Mesodermal cell (in vitro differentiated cells): ENCODE measurements at regions not wholly inside any gene's neighbourhood (a gene's known extent, or its start where the extent isn't known, plus 50 kb on each side); places are given as distances from the start of the nearest gene placed in this dataset.
A peak's percentile ranks its signal among the peaks of the same experiment; 100 is the strongest.

Experiments used
- H3K27ac ChIP-seq: 2 replicates; pipeline ENCODE4 v1.7.0; 2013; ENCODE audit warnings: mild to moderate bottlenecking, low read depth, low read length, moderate library complexity; ENCODE audit not compliant: severe bottlenecking
- H3K36me3 ChIP-seq: 2 replicates; pipeline ENCODE4 v1.7.1; 2013; ENCODE audit warnings: mild to moderate bottlenecking, low read length, moderate library complexity; ENCODE audit not compliant: control insufficient read depth, insufficient read depth
- H3K4me1 ChIP-seq: one replicate; pipeline ENCODE4 v1.7.1; 2013; ENCODE audit warnings: mild to moderate bottlenecking, low read length; ENCODE audit not compliant: insufficient read depth, control insufficient read depth, poor library complexity, severe bottlenecking
- H3K4me3 ChIP-seq: 2 replicates; pipeline ENCODE4 v1.7.0; 2013; ENCODE audit warnings: low read length, control low read depth, mild to moderate bottlenecking; ENCODE audit not compliant: insufficient read depth, poor library complexity, severe bottlenecking; ENCODE audit errors: extremely low read depth
- H3K9me3 ChIP-seq: 2 replicates; pipeline ENCODE4 v1.7.1; 2013; ENCODE audit warnings: mild to moderate bottlenecking, low read length, moderate library complexity; ENCODE audit not compliant: control insufficient read depth
- WGBS, 2 experiments: methylation state at CpG; one replicate each; pipeline ENCODE4 v1.1.5; 2013; ENCODE audit warnings: missing lambda C conversion rate in 2 of 2; ENCODE audit not compliant: insufficient coverage in 2 of 2; 5-methylcytosine and 5-hydroxymethylcytosine counted together

- no peaks in the 10 kb centered on the region for H3K36me3 ChIP-seq
- H3K9me3 ChIP-seq = no peaks in the 10 kb centered on the region
- no peak overlapping the region for H3K27ac ChIP-seq
- WGBS, 2 experiments = 87 to 98% methylated on average over 4 to 5 of the region's 6 CpGs
- peaks cover 19% of the 10 kb centered on the region for H3K4me1 ChIP-seq
- H3K4me3 ChIP-seq = no peak overlapping the region
Observed at GRCh38 chr10:78763234-78763633, 305.5 kb upstream of the ZMIZ1 start.

GRCh38 chr10:78763651-78764395 lies 304.9 kb upstream of the ZMIZ1 start:
- Histone ChIP-seq H3K27ac (no peak overlapping the region), H3K9me3 (no peaks in the 10 kb centered on the region), H3K36me3 (no peaks in the 10 kb centered on the region), H3K4me3 (no peak overlapping the region), H3K4me1 (peaks cover 25% of the 10 kb centered on the region)
- WGBS, 2 experiments = 83 to 86% methylated on average over 9 to 10 of the region's 10 CpGs

DNA sequence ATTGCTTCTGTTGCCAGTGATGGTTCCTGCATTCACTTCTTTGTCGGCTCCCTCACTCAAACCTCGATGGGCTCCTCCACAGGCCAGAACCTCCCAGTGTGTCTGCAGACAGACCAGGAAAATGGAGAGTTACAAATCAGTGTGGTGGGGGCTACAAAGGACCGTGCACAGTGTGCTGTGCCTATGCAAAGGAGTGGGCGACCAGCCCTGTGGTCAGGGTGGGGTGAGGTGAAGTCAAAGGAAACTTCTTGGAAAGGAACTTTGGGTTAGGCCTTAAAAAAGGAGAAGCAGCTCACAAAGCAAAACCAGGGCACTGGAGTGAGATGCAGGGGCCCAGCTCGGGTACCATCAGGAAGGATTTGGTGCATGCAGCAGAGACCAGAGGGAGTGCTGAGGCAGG lies 304.3 kb upstream of the ZMIZ1 start:
- WGBS, 2 experiments = 87 to 89% methylated on average over 4 to 5 of the region's 5 CpGs
- H3K27ac ChIP-seq = no peak overlapping the region

GRCh38 chr10:78764846-78765430 lies 303.8 kb upstream of the ZMIZ1 start:
- no peak overlapping the region for H3K4me3 ChIP-seq
- WGBS, 2 experiments = 94 to 98% methylated on average over 4 of the region's 4 CpGs
- peaks cover 27% of the 10 kb centered on the region for H3K4me1 ChIP-seq
- no peak overlapping the region for H3K27ac ChIP-seq
- no peaks in the 10 kb centered on the region for H3K9me3 ChIP-seq
- no peaks in the 10 kb centered on the region for H3K36me3 ChIP-seq

More for the DNA sequence above, 304.3 kb upstream of the ZMIZ1 start:
- peaks cover 26% of the 10 kb centered on the region for H3K4me1 ChIP-seq
- no peak overlapping the region for H3K4me3 ChIP-seq
- no peaks in the 10 kb centered on the region for H3K36me3 ChIP-seq
- H3K9me3 ChIP-seq = no peaks in the 10 kb centered on the region

DNA sequence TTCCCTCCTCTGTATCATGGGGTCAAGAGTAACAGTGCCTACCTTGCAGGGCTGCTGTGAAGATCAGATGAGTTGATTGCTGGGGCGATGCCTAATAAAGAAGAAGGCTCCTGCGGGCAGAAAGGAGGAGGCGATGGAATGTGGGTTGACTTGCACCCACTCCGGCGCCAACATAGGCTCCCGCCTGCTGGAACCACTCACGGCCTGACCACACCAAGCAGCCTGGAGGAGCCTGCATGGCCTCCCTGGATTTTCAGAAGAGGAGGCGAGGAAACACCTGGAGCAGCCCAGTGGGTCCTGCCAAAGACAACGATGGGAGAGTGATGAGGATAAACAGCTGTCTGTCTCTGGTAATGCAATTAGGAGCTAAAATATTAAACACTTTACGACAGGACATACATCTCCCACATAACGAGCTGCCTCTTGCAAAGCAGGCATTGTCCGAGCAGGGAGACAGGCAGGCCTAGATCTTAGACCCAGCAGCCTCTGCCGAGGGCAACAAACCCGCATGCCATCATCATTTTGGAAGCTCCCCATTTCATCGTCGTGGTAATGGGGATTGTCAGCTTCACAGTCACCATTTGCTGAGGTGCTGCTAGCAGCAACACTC lies 302.9 kb upstream of the ZMIZ1 start:
- Histone ChIP-seq H3K4me1 (peaks cover 29% of the 10 kb centered on the region), H3K36me3 (no peaks in the 10 kb centered on the region), H3K27ac (no peak overlapping the region), H3K4me3 (no peak overlapping the region), H3K9me3 (no peaks in the 10 kb centered on the region)
- WGBS, 2 experiments = 89 to 90% methylated on average over 14 to 15 of the region's 16 CpGs

- H3K36me3 ChIP-seq = no peaks in the 10 kb centered on the region
- no peak overlapping the region for H3K27ac ChIP-seq
- H3K4me1 ChIP-seq = peaks cover 29% of the 10 kb centered on the region
- no peaks in the 10 kb centered on the region for H3K9me3 ChIP-seq
- 100% methylated on average over 1 to 2 of the region's 4 CpGs for WGBS, 2 experiments
- H3K4me3 ChIP-seq = no peak overlapping the region
Observed at GRCh38 chr10:78766603-78767002, 302.2 kb upstream of the ZMIZ1 start.

DNA sequence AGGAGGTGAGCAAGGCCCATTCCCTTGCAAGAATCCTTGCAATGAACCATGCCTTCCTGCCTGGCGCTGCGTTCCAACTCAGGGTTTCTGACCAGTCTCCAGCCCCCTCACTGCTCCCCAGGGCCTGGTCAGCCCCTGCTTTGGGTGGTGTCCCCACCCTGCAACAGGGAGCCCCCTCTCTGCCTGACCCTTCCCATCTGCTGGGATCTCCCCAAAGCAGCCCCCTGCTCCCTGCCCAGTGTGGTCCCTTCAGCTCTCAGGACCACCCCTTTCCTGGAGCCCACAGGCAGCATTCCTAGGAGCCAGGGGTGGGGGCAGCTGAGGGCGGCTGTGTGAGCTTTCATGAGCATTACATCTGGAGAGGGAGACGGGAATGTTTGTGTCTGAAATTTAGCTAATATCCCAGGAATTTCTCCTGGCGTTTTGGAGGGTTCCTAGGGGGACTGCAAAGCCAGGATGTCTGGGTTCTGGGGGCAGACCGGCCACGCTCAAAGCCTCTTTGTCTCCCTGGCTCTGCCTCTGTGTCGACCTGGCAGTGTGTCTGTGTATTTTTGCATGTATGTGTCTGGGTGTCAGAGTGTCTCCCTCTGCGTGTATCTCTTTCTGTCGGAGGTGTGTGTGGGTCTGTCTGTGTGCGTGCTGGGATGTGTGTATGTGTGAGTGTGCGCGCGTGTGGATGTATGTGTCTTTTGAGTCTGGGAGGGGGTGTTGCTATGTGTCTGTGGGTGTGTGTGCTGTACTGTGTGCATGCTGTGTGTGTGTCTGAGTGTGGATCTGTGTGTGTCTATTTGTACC lies 300.5 kb upstream of the ZMIZ1 start:
- Histone ChIP-seq H3K9me3 (no peaks in the 10 kb centered on the region), H3K27ac (peak overlapping the region; percentile 85), H3K4me1 (peaks cover 29% of the 10 kb centered on the region), H3K4me3 (no peak overlapping the region), H3K36me3 (no peaks in the 10 kb centered on the region)
- 77 to 81% methylated on average over 11 to 13 of the region's 14 CpGs for WGBS, 2 experiments

DNA sequence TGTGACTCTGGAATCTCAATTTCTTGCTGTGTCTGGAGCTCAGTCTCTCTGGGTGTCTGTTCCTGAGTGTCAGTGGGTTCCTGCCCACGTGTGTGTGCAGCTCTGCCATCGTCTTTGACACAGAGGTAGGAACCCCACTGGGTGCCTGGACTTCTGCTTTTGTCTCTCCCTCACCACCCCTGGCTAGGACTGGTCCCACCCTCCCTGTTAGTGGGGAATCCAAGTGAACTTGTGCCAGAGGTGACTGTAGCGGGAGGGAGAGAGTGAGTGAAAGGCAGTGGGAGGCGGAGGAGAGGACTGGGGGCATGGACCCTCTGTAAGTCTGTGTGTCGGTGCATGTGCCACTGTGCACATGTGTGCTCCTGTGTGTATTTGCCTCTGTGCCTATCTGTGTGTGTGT lies 299.9 kb upstream of the ZMIZ1 start:
- no peaks in the 10 kb centered on the region for H3K36me3 ChIP-seq
- 47 to 74% methylated on average over 3 to 4 of the region's 5 CpGs for WGBS, 2 experiments
- no peaks in the 10 kb centered on the region for H3K9me3 ChIP-seq
- peak overlapping the region; percentile 85 for H3K27ac ChIP-seq
- H3K4me3 ChIP-seq = no peak overlapping the region
- H3K4me1 ChIP-seq = peaks cover 26% of the 10 kb centered on the region

DNA sequence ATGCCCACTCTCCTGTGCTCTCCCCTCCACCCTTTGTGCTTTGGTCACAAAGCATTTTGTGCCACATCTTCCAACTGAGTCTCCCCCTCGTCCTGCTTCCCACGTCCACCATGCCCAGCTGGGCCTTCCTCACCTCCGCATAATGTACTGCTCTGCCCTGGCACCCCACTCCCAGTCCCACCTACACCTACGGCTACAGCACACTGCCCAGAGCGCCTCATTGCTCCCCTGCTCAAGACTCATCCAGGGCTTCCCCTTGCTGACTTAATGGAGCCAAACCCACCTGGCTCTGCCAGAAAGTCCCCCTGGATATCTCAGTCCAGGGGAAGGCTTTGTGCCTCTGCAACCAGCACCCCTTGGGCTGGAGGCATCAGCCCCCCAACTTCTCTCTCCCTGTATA lies 299.2 kb upstream of the ZMIZ1 start:
- H3K4me3 ChIP-seq = no peak overlapping the region
- no peaks in the 10 kb centered on the region for H3K36me3 ChIP-seq
- peaks cover 29% of the 10 kb centered on the region for H3K4me1 ChIP-seq
- H3K9me3 ChIP-seq = no peaks in the 10 kb centered on the region
- no peak overlapping the region for H3K27ac ChIP-seq
- WGBS, 2 experiments = 91 to 94% methylated on average over 5 of the region's 5 CpGs

- WGBS, 2 experiments = 87 to 92% methylated on average over 11 to 14 of the region's 16 CpGs
Observed at GRCh38 chr10:78770167-78771090, 298.3 kb upstream of the ZMIZ1 start.

More at GRCh38 chr10:78770167-78771090, 298.3 kb upstream of the ZMIZ1 start:
- H3K36me3 ChIP-seq = no peaks in the 10 kb centered on the region
- no peak overlapping the region for H3K27ac ChIP-seq
- H3K4me3 ChIP-seq = no peak overlapping the region
- no peaks in the 10 kb centered on the region for H3K9me3 ChIP-seq
- H3K4me1 ChIP-seq = peaks cover 38% of the 10 kb centered on the region
